ENCODE measurements at regions not wholly inside any gene's neighbourhood (a gene's known extent, or its start where the extent isn't known, plus 50 kb on each side); places are given as distances from the start of the nearest gene placed in this dataset.

DNA sequence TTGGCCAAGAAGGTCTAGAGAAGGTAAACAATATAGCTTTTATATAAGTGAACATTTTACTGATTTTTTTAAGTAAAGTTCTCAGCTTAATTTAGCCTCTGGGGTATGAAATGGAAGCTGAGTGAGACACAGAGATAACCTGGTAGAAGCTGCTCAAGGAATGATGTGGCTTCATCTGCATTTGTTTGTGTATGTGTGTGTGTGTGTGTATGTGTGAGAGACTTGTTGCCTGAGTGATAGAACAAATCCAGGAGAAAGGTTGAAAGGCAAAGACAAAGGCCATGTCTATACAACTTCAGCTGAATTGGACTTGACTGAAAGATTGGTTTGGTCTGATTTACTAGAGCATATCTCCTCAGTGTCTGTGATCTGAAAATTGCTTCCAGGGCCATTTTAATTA, 63.6 kb downstream of the PCDH7 start:
- no peaks in the 10 kb centered on the region for H3K9me3 ChIP-seq (ENCODE audit: control insufficient read depth, insufficient read depth, low read length)
- no peak overlapping the region for H3K27ac ChIP-seq (ENCODE audit: low read depth, low read length)
- H3K27me3 ChIP-seq (ENCODE audit: control insufficient read depth, insufficient read depth, low read length), result no peaks in the 10 kb centered on the region
- H3K36me3 ChIP-seq (ENCODE audit: control insufficient read depth, insufficient read depth, low read length), result no peaks in the 10 kb centered on the region
- no peaks in the 10 kb centered on the region for H3K4me1 ChIP-seq (ENCODE audit: control insufficient read depth, insufficient read depth, low read length)
- no peak for DNase-seq (ENCODE audit: low read depth in 4 of 6, low spot score in 6 of 6)
- H3K4me3 ChIP-seq (ENCODE audit: low read depth, low read length), result no peak overlapping the region

GRCh38 chr4:30789219-30789671, 69.1 kb downstream of the PCDH7 start:
- peak in 2 of 6 donors; percentile 21 to 24 for DNase-seq (ENCODE audit: low read depth in 4 of 6, low spot score in 6 of 6)
- peaks cover 4% of the 10 kb centered on the region for H3K4me1 ChIP-seq (ENCODE audit: control insufficient read depth, insufficient read depth, low read length)
- H3K27me3 ChIP-seq (ENCODE audit: control insufficient read depth, insufficient read depth, low read length), result no peaks in the 10 kb centered on the region

GRCh38 chr4:30790123-30790522, 70.0 kb downstream of the PCDH7 start:
- no peak overlapping the region for H3K4me3 ChIP-seq (ENCODE audit: low read depth, low read length)
- DNase-seq (ENCODE audit: low read depth in 4 of 6, low spot score in 6 of 6), result no peak
- no peaks in the 10 kb centered on the region for H3K9me3 ChIP-seq (ENCODE audit: control insufficient read depth, insufficient read depth, low read length)
- H3K27ac ChIP-seq (ENCODE audit: low read depth, low read length), result no peak overlapping the region
- WGBS (ENCODE audit: insufficient coverage), result no CpG with 5 or more reads among the region's 1 CpG
- H3K36me3 ChIP-seq (ENCODE audit: control insufficient read depth, insufficient read depth, low read length), result no peaks in the 10 kb centered on the region
- H3K27me3 ChIP-seq (ENCODE audit: control insufficient read depth, insufficient read depth, low read length), result no peaks in the 10 kb centered on the region
- H3K4me1 ChIP-seq (ENCODE audit: control insufficient read depth, insufficient read depth, low read length), result peaks cover 4% of the 10 kb centered on the region

More at GRCh38 chr4:30789219-30789671, 69.1 kb downstream of the PCDH7 start:
- Histone ChIP-seq H3K4me3 (ENCODE audit: low read depth, low read length) (no peak overlapping the region), H3K27ac (ENCODE audit: low read depth, low read length) (no peak overlapping the region), H3K9me3 (ENCODE audit: control insufficient read depth, insufficient read depth, low read length) (no peaks in the 10 kb centered on the region), H3K36me3 (ENCODE audit: control insufficient read depth, insufficient read depth, low read length) (no peaks in the 10 kb centered on the region)
- no CpG with 5 or more reads among the region's 2 CpGs for WGBS (ENCODE audit: insufficient coverage)

GRCh38 chr4:30790998-30791397, 70.8 kb downstream of the PCDH7 start:
- DNase-seq (ENCODE audit: low read depth in 4 of 6, low spot score in 6 of 6), result no peak
- Histone ChIP-seq H3K4me1 (ENCODE audit: control insufficient read depth, insufficient read depth, low read length) (peaks cover 4% of the 10 kb centered on the region), H3K36me3 (ENCODE audit: control insufficient read depth, insufficient read depth, low read length) (no peaks in the 10 kb centered on the region), H3K4me3 (ENCODE audit: low read depth, low read length) (no peak overlapping the region), H3K27ac (ENCODE audit: low read depth, low read length) (no peak overlapping the region), H3K27me3 (ENCODE audit: control insufficient read depth, insufficient read depth, low read length) (no peaks in the 10 kb centered on the region), H3K9me3 (ENCODE audit: control insufficient read depth, insufficient read depth, low read length) (no peaks in the 10 kb centered on the region)
- WGBS (ENCODE audit: insufficient coverage), result 86% methylated on average over 1 of the region's 4 CpGs

- WGBS (ENCODE audit: insufficient coverage), result no CpG with 5 or more reads among the region's 3 CpGs
- Histone ChIP-seq H3K27me3 (ENCODE audit: control insufficient read depth, insufficient read depth, low read length) (no peaks in the 10 kb centered on the region), H3K36me3 (ENCODE audit: control insufficient read depth, insufficient read depth, low read length) (no peaks in the 10 kb centered on the region), H3K4me3 (ENCODE audit: low read depth, low read length) (no peak overlapping the region), H3K9me3 (ENCODE audit: control insufficient read depth, insufficient read depth, low read length) (no peaks in the 10 kb centered on the region), H3K4me1 (ENCODE audit: control insufficient read depth, insufficient read depth, low read length) (peaks cover 4% of the 10 kb centered on the region), H3K27ac (ENCODE audit: low read depth, low read length) (no peak overlapping the region)
- peak in 1 of 6 donors; percentile 46 for DNase-seq (ENCODE audit: low read depth in 4 of 6, low spot score in 6 of 6)
These were observed 72.4 kb downstream of the PCDH7 start for GRCh38 chr4:30792601-30793000.

DNA sequence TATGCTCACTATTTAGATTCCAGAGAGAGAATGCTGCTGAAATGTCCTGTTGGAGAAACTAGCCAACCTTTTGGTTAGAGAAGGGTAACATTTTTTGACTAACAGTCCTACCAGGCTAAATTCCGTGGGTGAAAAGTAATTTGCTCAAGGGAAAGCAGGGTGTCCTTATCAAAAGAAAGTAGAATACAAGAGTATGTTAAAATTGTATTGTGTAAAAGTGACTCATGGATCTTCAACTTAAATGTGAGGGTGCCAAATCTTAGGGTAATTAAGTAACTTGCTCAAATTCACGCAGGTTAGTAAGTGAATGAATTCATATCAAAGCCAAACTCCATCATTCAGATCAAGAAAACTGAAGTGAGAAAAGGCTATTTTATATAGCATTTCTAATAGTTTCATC, 81.7 kb downstream of the PCDH7 start:
- no peak overlapping the region for H3K27ac ChIP-seq (ENCODE audit: low read depth, low read length)
- WGBS (ENCODE audit: insufficient coverage), result 86% methylated on average over 1 of the region's 2 CpGs

GRCh38 chr4:30802622-30803323, 82.6 kb downstream of the PCDH7 start:
- Histone ChIP-seq H3K36me3 (ENCODE audit: control insufficient read depth, insufficient read depth, low read length) (no peaks in the 10 kb centered on the region), H3K27me3 (ENCODE audit: control insufficient read depth, insufficient read depth, low read length) (no peaks in the 10 kb centered on the region), H3K9me3 (ENCODE audit: control insufficient read depth, insufficient read depth, low read length) (no peaks in the 10 kb centered on the region), H3K4me1 (ENCODE audit: control insufficient read depth, insufficient read depth, low read length) (no peaks in the 10 kb centered on the region), H3K4me3 (ENCODE audit: low read depth, low read length) (no peak overlapping the region), H3K27ac (ENCODE audit: low read depth, low read length) (no peak overlapping the region)
- DNase-seq (ENCODE audit: low read depth in 4 of 6, low spot score in 6 of 6), result peak in 1 of 6 donors; percentile 23
- 86% methylated on average over 3 of the region's 3 CpGs for WGBS (ENCODE audit: insufficient coverage)

More for the DNA sequence above, 81.7 kb downstream of the PCDH7 start:
- Histone ChIP-seq H3K4me1 (ENCODE audit: control insufficient read depth, insufficient read depth, low read length) (no peaks in the 10 kb centered on the region), H3K9me3 (ENCODE audit: control insufficient read depth, insufficient read depth, low read length) (no peaks in the 10 kb centered on the region), H3K27me3 (ENCODE audit: control insufficient read depth, insufficient read depth, low read length) (no peaks in the 10 kb centered on the region), H3K4me3 (ENCODE audit: low read depth, low read length) (no peak overlapping the region), H3K36me3 (ENCODE audit: control insufficient read depth, insufficient read depth, low read length) (no peaks in the 10 kb centered on the region)
- DNase-seq (ENCODE audit: low read depth in 4 of 6, low spot score in 6 of 6), result no peak

DNA sequence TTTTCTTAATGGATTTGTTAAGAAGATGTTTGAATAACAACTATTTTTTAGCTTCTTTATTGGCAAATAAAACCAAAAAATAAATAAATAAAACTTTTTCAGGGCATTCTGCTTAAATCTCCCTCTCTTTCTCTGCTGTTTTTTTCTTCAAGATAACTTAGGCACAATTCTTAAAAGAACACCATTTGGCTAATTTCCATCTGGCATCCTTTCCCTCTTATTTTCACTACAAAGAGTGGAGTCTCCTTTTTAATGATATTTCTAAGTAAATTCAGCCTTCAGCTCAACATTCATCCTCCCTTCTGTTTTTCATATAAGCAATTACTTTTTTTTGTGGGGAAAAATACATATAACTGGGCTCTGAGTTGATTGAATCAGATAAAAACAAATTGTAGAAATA, 88.1 kb downstream of the PCDH7 start:
- Histone ChIP-seq H3K9me3 (ENCODE audit: control insufficient read depth, insufficient read depth, low read length) (no peaks in the 10 kb centered on the region), H3K27me3 (ENCODE audit: control insufficient read depth, insufficient read depth, low read length) (no peaks in the 10 kb centered on the region), H3K36me3 (ENCODE audit: control insufficient read depth, insufficient read depth, low read length) (no peaks in the 10 kb centered on the region)

GRCh38 chr4:30811296-30811695, 91.1 kb downstream of the PCDH7 start:
- no peak overlapping the region for H3K4me3 ChIP-seq (ENCODE audit: low read depth, low read length)
- whole genome bisulfite sequencing (ENCODE audit: insufficient coverage), result no CpG with 5 or more reads among the region's 2 CpGs

More for the DNA sequence above, 88.1 kb downstream of the PCDH7 start:
- no peak overlapping the region for H3K27ac ChIP-seq (ENCODE audit: low read depth, low read length)
- no peaks in the 10 kb centered on the region for H3K4me1 ChIP-seq (ENCODE audit: control insufficient read depth, insufficient read depth, low read length)
- peak in 3 of 6 donors; percentile 15 to 59 (median 53) for DNase-seq (ENCODE audit: low read depth in 4 of 6, low spot score in 6 of 6)
- H3K4me3 ChIP-seq (ENCODE audit: low read depth, low read length), result no peak overlapping the region

GRCh38 chr4:30815685-30816084, 95.5 kb downstream of the PCDH7 start:
- H3K4me3 ChIP-seq (ENCODE audit: low read depth, low read length), result no peak overlapping the region
- no peaks in the 10 kb centered on the region for H3K9me3 ChIP-seq (ENCODE audit: control insufficient read depth, insufficient read depth, low read length)
- 57% methylated on average over 1 of the region's 2 CpGs for WGBS (ENCODE audit: insufficient coverage)
- H3K36me3 ChIP-seq (ENCODE audit: control insufficient read depth, insufficient read depth, low read length), result no peaks in the 10 kb centered on the region
- no peaks in the 10 kb centered on the region for H3K4me1 ChIP-seq (ENCODE audit: control insufficient read depth, insufficient read depth, low read length)
- DNase-seq (ENCODE audit: low read depth in 4 of 6, low spot score in 6 of 6), result no peak
- no peak overlapping the region for H3K27ac ChIP-seq (ENCODE audit: low read depth, low read length)
- no peaks in the 10 kb centered on the region for H3K27me3 ChIP-seq (ENCODE audit: control insufficient read depth, insufficient read depth, low read length)

More at GRCh38 chr4:30811296-30811695, 91.1 kb downstream of the PCDH7 start:
- DNase-seq (ENCODE audit: low read depth in 4 of 6, low spot score in 6 of 6), result no peak
- Histone ChIP-seq H3K9me3 (ENCODE audit: control insufficient read depth, insufficient read depth, low read length) (no peaks in the 10 kb centered on the region), H3K27me3 (ENCODE audit: control insufficient read depth, insufficient read depth, low read length) (no peaks in the 10 kb centered on the region), H3K27ac (ENCODE audit: low read depth, low read length) (no peak overlapping the region), H3K36me3 (ENCODE audit: control insufficient read depth, insufficient read depth, low read length) (no peaks in the 10 kb centered on the region), H3K4me1 (ENCODE audit: control insufficient read depth, insufficient read depth, low read length) (no peaks in the 10 kb centered on the region)
